HG03558 (cell line): ENCODE measurements at regions not wholly inside any gene's neighbourhood (a gene's known extent, or its start where the extent isn't known, plus 50 kb on each side); places are given as distances from the start of the nearest gene placed in this dataset.
"Not testable (repeated sequence)": the region's sequence is repeated elsewhere in the genome, so short reads cannot be mapped to it uniquely, and the experiment has no call there.

ENCODE experiments used
- ATAC-seq: cut with Tn5 transposase; IDR thresholded peaks from one replicate; pipeline ENCODE4 v1.9.1; 2021; ENCODE audit warnings: moderate number of reproducible peaks; ENCODE audit not compliant: unreplicated experiment; ENCODE audit errors: extremely low read depth

DNA sequence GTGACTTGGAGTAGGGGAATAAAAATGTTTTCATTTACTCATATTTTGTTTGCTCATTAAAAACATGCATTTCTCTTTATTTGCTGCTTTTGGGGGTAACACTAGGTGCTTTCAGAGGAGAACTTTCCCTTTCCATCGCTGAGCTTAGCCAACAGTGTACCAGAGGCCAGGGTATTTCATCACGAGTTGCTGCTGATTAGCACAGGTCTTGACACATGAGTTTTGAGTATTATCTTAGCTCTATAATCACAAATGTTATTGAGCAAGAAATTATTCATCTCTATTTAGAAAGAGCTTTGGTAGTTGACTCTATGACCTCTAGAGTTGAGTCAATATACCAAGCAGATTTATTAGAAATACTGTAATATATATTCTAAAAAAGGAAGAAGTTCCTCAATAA is 375.9 kb downstream of the NXPH1 start:
- no peak for ATAC-seq

DNA sequence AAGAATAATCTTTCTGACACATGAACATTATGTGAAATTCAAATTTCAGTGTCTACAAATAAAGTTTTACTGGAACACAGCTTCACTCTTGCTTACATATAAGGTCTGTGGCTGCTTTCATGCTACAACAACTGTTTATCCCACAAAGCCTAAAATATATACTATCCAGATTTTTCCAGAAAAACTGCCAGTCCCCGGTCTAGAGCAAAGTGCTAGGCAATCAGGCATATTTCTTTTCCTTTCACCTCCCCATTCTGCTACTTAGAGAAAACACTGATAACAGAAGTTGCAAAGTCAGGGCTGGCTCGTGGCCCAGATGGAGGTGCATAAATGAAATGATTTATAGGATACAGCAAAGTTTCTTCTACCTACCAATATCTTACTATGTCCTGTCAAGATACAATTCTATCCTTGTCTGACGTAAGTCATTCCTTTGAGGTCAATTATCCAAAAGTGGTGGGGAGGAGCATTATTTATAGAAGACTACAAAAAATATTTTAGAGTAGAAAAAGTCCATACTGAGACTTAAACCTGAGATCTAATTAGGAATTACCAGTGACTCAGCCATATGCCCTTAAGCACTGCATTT is 384.1 kb downstream of the NXPH1 start:
- ATAC-seq, result no peak

DNA sequence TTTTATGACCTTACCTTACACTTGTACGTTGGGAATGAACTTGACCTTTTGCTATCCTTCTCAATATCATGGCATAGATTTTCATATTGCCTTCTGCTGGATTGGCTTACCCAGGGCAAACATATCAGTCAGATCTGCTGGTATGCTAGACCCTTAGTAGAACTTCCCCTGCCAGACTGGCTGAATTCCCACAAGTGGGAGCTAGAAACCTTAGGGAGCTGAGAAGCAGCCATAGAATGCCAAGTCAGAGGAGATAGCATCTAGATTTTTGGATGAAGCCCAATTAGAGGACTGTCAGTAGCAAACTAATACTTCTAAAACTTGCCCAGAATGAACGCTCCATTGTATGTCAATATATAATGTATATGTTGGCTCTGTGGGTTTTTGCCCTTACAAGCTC is 385.0 kb downstream of the NXPH1 start:
- ATAC-seq, result no peak

DNA sequence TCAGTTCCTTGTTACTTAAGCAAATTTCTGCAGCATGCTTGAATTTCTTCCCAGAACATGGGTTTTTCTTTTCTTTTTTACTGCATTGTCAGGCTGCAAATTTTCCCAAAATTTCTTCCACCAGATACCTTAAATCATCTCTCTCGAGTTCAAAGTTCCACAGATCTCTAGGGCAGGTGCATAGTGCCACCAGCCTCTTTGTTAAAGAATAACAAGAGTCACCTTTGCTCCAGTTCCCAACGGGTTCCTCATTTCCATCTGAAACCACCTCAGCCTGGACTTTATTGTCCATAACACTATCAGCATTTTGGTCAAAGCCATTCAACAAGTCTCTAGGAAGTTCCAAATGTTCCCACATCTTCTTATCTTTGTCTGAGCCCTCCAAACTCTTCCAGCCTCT is 389.2 kb downstream of the NXPH1 start:
- ATAC-seq, result no peak

DNA sequence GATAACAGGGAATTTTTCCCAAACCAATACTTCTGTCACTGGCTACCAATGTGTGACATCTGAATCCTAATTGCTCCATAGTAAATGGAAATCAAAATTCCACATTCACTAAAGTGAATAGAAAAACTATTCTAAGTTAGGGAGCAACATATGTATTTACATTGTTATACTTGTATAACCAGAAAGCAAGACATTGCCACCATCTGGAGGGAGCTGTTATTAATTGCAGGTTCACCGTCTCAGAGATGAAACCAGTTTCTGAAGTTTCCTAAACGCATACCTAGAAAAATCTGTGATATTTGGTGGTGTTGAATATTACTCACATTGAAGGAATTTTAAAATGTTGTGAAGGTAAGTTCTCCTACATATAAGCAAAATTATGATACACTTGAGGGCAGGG is 390.1 kb downstream of the NXPH1 start:
- ATAC-seq, result no peak

DNA sequence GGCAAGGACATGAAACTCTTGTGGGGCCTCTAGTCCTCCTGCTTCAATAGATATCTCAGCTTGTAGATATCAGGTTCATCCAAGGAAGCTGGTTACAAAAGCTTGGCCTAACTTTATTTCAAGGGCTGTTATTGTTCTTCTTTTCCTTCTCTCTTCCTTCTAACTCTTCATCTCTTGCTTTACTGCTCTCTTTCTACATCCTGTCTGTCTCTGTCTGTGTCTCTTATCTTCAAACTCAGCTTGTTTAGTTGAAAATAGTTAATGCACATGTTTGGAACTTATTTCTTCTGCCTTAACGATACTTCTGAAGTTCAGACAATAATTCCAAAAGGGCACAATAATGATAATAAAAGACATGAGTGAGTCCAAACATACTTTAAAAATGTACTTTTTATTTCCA is 393.9 kb downstream of the NXPH1 start:
- no peak for ATAC-seq

DNA sequence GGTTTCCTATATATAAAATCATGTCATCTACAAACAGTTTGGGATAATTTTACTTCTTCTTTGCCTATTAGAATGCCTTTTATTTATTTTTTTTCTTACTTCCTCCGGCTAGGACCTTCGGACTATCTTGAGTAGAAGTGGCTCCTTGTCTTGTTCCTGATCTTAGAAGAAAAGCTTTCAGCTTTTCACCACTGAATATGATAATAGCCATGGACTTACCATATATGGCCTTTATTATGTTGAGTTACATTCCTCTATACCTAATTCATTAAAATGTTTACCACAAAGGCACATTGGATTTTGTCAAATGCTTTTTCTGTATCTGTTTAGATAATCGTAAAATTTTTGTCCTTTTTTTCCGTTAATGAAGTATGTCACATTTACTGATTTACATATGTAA is 395.7 kb downstream of the NXPH1 start:
- no peak for ATAC-seq

DNA sequence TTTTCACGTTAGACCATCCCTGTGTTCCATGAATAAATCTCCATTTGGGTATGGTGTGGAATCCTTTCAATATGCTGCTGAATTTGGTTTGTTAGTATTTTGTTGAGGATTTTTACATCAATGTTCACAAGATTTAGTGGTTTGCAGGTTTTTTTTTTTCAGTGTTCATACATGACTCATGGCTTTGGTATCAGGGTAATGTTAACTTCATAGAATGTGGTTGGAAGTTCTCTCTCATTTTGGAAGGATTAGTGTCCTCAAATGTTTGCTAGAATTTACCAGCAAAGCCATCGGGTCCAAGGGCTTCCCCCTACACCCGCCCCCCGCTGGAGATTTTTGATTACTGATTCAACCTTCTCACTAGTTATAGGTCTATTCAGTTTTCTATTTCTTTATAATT is 398.0 kb downstream of the NXPH1 start:
- ATAC-seq, result no peak

DNA sequence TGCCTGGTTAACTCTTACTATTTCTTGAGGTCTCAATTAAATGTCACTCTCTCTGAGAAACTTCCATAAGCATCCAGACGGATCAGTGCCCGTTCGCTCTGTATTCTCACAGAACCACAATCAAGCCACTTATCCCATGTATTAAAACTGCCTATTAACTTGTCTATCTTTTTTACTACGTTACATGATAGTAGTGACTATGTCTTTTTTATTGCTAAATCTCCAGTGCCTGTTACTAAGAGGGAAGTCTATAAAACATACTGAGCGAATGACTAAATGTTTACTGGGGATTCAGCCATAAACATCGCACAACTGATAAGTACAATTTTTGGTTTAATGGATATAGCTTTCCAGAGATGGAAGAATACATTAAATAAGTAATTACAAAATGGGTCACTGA is 399.9 kb downstream of the NXPH1 start:
- ATAC-seq, result no peak

DNA sequence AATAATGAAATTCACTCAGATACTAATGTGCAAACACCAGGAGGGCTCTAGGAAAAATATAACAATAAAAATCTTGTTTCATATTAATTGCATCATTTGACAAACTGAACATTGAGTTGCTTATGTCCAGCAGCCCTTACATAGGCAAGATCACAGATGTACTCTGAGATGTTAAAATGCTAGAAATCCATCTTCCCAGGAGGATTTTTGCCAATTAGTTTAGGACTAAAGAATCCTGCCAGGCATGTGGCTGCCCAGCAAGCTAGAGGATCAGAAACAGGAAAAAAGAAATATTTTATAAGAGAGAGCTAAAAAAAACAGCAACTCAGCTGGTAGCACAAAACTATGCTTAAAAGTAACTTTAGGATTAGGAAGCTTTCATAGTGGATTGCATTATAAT is 407.8 kb downstream of the NXPH1 start:
- no peak for ATAC-seq

DNA sequence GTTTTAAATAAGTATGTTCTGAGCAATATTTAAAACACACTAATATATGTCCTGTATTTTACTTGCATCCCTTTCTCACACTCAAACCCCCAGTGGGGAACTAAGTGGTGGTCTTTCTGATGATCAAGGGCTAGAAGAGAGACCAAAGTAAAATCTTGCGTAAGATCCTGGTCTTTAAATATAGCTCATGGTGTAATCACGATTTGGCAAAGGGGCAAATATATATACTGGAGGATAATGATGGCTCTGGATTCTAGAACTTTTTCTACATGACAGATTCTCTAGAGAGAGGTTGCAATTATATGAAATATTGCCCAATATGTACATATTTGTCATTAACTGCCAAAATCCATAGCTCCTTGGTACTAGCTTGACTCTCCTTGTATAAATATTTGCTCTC is 438.3 kb downstream of the NXPH1 start:
- no peak for ATAC-seq

DNA sequence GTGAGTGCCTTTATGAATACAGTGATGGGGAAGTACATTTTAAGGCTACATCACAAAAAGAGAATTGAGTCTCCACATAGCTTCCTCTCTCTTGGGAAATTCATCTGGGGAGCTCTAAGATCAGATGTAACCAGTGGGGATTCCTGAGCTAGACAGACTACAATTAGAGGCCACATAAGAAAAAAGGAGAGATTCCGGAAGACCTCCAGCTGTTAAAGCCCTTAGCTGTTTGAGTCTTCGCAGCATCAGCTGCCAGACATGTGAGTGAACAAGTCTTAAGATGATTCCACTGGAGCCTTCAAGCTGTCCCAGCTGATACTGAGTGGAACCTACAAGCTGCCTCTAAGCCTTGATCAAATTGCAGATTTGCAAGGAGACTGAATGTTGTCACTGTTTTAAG is 448.5 kb downstream of the NXPH1 start:
- ATAC-seq, result no peak

DNA sequence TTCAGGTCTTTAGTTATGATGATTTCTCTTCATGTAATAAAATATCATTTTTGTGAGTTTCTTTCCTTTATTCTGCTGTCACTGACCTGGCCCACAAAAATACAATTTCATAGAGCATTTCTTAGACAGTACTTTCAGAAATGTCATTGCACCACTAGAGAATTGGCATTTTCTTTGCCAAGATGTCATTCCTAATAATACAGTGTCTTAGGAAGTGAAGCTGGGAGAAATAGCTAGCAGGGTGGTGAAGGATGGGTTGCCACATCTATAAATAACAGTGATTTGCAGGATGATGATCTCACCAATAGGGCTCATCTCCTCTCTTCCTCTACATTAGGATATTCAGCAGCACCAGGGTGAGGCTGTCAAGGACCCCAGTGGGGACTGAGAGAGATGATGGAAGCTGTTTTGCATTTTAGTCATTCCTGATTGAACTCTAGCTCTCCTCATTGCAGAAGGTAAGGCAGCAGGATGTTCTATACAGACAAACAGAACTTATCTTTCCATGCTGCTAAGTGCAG is 452.1 kb downstream of the NXPH1 start:
- ATAC-seq, result no peak

DNA sequence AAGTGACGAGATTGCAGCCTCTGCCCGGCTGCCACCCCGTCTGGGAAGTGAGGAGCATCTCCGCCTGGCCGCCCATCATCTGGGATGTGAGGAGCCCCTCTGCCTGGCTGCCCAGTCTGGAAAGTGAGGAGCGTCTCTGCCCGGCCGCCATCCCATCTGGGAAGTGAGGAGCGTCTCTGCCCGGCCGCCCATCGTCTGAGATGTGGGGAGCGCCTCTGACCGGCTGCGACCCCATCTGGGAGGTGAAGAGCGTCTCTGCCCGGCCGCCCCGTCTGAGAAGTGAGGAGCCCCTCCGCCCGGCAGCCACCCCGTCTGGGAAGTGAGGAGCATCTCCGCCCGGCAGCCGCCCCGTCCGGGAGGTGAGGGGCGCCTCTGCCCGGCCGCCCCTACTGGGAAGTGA is 456.9 kb downstream of the NXPH1 start:
- not testable (repeated sequence) for ATAC-seq

DNA sequence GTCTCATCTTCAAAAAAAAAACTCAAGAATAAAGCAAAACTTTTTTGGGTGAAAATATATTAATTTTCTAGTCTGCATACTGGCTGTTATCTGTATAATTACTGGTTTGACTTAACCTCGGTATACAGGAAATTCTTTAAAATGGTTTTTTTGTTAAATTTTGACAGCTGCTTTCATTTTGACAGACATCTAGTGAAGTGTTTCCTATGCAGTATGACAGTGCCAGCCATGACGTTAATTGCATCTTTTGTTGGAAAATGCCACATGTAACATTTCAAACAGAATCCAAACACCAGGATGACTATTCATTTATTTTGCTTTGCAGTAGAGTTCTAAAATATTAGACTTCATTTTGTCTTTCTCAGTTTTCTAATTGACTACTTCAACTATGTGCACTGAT is 460.4 kb downstream of the NXPH1 start:
- no peak for ATAC-seq

DNA sequence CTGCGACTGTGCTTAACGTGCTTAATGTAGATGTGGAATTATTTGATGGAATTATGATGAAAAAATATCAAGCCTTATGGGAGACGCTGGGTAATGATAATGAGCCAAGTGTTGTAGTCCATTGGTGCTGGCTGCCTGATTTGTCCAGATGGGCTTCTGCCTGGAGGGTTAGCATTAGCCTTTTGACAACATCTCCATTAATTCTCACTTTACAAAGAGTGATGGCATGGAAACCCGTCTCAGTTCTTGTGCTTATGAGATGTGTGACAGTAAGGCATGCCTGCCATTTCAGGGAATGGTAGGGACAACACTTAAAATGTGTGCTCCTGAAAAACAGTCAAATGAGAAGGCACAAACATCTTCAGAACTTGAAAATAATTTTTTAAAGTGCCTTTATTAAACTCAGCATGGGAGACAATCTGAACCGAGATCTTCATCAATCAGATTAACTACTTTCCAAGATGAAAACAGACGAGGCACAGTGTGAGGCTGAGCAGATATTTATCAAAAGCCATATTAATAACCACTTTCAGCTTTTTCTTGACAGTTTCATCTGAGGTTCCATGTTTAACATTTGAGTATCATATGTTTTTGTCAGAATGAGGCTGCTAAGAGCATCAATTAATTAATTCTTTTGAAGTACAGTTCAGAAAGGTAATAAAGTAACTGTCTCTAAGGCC is 473.1 kb downstream of the NXPH1 start:
- no peak for ATAC-seq

DNA sequence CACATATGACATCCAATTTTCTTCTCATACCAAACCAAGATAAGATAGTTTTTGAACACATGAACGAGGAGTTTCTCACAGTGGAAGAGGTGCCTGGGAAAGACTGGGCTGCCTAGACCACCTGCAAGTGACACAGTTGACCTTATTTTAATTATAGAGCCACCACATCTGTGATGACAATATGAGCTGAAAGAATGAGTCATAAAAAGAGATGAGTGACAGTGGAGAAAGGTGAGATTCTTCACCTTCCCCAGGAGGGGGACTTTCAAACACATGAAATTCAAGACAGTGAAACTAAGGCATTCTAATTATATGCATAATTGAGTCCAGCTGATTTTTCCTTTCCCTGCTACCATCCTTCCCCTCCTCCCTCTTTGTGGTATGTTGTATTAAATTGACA is 475.5 kb downstream of the NXPH1 start:
- ATAC-seq, result no peak

DNA sequence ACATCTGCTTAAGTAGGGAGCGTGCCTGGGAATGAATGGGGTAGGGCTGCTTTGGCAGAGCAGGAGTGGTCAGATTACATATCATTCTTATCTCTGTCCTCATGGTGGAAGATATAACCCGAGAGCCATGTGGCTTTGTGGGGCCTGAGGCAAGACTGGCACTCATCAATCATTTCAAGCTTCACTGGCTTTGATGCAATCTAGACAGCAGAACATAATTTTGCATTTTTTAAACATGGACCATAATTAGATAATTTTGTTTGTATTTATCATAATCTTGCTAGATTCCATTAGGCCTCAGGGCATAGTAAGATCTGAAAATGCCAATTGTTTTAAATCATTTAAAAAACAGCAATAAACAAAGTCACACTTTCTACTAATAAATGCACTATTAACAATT is 480.3 kb downstream of the NXPH1 start:
- ATAC-seq, result no peak

DNA sequence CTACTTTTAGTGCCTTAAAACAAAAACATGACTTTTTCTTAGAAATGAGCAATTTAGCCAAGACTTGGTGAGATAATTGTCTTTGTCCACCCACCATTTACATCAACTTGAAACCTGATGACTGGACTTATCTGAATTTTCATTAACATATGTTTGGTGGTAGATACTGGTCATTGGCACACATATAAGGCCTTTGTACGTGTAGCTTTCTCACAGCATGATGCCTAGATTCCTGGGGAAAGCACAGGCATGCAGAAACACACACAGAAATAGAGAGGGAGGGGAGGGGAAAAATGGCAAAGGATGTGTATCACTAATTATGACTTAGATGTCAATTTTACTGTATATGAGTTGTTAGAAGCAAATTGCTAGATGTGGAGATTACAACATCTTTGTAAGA is 488.4 kb downstream of the NXPH1 start:
- no peak for ATAC-seq

DNA sequence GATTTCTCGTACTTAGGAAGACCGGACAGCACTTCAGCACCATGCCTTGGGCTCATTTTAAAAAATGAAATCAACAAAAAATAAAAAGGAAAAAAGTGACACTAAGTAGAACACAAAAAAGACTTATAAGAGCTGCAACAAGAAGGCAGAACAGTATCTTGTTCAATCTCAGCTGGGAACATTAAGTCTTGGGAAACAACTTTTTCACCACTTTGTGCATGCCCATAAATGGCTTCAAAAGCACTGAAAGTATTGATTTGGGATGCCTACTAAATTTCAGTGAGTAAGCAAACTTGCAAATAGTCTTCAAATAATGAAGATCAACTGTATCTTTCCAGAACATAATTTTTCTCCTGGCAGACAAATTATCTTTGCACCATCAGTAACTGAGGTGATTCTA is 489.3 kb downstream of the NXPH1 start:
- no peak for ATAC-seq

DNA sequence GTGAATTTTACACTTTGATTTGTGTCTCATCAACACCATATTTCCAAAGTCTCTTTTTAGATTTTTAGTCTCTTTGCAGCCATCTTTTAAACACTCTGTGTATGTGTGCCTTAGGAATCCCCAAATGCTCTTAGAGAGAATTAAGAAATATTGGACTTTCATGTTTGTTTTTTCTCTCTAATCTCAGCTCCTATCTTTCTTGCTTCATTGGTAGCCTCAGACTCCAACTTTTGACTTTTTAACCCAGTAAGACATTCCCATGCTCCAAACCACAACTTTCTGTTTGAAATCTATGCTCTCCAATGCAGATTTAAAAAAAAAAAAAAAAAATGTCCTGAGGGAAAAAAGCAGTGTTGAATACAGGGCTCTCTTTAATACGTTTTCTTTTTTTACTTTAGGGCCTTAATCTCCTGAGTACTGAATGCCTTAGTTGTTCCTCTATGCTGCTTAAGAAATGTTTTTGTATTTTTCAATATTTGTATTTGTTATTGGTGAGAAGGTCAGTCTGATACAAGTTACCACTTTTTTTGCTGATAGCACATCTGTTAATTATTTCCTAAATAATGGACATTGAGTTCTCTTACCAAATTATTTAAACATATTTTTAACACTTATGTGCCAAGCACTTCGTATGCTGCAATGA is 489.9 kb downstream of the NXPH1 start:
- no peak for ATAC-seq
